GM19397 (cell line): ENCODE measurements at regions not wholly inside any gene's neighbourhood (a gene's known extent, or its start where the extent isn't known, plus 50 kb on each side); places are given as distances from the start of the nearest gene placed in this dataset.
"Not testable (repeated sequence)": the region's sequence is repeated elsewhere in the genome, so short reads cannot be mapped to it uniquely, and the experiment has no call there.

Experiments used
- ATAC-seq: cut with Tn5 transposase; IDR thresholded peaks from one replicate; pipeline ENCODE4 v1.9.1; 2021; ENCODE audit warnings: mild to moderate bottlenecking, moderate library complexity; ENCODE audit not compliant: unreplicated experiment

- no peak for ATAC-seq
Observed at GRCh38 chr10:2924431-2924830, 142.9 kb upstream of the PFKP start.

DNA sequence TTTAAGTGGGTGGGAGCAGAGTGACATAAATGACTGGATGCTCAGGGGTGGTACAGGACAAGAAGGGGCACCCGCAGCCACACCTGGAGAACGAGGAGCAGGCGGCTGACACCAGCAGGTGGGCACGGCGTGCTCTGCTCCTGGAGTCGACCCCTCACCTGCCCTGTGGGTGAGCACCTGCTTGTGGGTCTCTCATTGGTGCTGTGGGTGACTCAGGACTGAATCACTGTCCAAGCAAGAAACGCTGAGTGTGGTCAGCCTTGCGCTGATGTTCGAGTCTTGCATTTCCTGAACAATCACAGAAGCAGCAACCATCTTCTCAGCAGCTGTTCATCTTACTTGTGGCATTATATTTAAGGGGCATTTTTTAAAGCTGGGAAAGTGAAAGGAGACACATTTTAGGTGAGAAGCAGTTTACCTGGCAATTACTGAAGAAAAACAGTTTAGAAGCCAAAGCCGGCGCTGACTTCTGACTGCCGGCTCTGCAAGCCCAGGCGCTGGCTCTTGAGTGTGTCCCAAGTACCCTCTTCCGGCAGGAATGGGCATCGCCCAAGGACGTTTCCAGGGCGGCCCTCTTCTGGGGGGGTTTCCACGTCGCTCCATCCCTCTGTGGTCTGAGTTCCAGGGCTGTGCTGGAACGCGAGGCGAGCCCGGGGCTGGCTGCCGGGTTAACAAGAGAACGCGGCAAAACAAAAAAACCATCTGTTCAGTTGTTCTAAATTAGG lies 145.2 kb upstream of the PFKP start:
- no peak for ATAC-seq

GRCh38 chr10:2920637-2921036 lies 146.7 kb upstream of the PFKP start:
- no peak for ATAC-seq

- ATAC-seq, result no peak
Observed at GRCh38 chr10:2920168-2920567, 147.2 kb upstream of the PFKP start.

DNA sequence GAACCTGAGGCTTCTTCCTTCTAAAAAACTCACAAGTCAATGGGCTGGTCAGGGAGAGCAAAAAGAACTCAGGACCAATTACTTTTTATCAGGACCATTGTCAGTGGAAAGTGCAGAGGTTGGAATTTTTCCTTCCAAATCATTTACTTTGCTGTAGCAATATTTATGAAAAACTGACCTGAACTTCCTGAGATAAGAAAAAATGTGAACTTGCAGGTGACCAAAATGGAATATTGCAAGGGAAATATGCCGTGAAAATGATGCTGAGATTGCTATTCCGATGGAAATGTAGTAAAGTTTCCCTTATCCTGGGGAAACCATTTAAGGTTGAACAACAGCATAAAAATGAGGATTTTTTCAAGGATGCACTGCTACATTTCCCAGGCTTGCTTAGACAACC lies 148.3 kb upstream of the PFKP start:
- no peak for ATAC-seq

- ATAC-seq, result no peak
Observed at GRCh38 chr10:2918489-2918888, 148.9 kb upstream of the PFKP start.

DNA sequence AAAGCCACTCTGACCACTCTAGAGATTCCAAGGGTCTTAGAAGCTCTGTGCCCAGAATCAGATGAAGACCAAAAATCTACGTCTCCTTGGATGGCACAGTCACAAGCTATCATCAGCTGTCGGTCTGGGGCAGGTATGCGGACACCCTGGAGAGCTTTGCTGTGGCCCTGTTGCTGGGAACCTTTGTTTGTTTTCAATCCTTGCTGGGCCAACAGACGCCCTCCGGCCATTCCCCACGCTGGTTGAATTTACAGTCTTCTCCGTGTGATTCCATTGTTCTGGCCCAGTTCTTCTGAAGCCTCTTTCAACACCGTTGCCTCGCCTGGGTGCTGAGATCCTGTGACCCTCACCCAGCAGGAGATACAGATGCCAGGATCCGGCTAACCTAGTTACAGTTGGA lies 149.4 kb upstream of the PFKP start:
- ATAC-seq, result no peak

- ATAC-seq, result no peak
Observed at GRCh38 chr10:2915412-2915811, 151.9 kb upstream of the PFKP start.

DNA sequence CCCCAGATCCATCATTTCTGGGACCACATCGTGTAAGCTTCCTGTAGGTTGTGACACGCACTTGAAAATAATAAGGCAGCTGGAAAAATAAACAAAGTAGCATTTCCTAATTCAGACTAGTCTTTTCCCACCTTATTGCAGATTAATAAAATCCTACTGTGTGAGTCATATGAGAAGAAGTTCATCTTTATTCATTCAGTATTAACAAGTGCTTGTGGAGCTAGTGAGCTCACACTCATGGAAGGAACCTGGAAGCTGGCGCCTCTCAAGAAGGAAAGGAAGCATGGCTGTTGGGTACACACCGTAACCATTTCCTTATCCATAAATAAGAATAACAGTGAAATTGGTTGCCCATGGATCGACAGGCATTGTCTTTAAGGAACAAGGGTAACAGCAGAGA lies 152.6 kb upstream of the PFKP start:
- no peak for ATAC-seq

GRCh38 chr10:2913474-2913873 lies 153.9 kb upstream of the PFKP start:
- no peak for ATAC-seq

- ATAC-seq, result no peak
Observed at GRCh38 chr10:2910656-2911055, 156.7 kb upstream of the PFKP start.

- no peak for ATAC-seq
Observed at GRCh38 chr10:2909921-2910320, 157.4 kb upstream of the PFKP start.

GRCh38 chr10:2908851-2909630 lies 158.3 kb upstream of the PFKP start:
- ATAC-seq, result no peak

DNA sequence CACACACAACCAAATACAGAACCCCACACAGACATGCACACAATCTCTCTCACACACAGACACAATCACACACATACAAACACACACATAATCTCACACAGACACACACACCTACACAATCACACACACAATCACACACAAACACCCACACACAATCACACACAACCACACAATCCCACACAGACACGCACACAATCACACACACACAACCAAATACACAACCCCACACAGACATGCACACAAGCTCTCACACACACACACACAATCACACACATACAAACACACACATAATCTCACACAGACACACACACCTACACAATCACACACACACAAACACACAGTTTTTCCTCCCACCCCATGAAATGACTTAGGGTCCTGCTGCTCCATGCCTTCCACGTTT lies 160.4 kb upstream of the PFKP start:
- ATAC-seq, result no peak

- no peak for ATAC-seq
Observed at GRCh38 chr10:2905851-2906250, 161.5 kb upstream of the PFKP start.

- ATAC-seq, result no peak
Observed at GRCh38 chr10:2900530-2900929, 166.8 kb upstream of the PFKP start.

DNA sequence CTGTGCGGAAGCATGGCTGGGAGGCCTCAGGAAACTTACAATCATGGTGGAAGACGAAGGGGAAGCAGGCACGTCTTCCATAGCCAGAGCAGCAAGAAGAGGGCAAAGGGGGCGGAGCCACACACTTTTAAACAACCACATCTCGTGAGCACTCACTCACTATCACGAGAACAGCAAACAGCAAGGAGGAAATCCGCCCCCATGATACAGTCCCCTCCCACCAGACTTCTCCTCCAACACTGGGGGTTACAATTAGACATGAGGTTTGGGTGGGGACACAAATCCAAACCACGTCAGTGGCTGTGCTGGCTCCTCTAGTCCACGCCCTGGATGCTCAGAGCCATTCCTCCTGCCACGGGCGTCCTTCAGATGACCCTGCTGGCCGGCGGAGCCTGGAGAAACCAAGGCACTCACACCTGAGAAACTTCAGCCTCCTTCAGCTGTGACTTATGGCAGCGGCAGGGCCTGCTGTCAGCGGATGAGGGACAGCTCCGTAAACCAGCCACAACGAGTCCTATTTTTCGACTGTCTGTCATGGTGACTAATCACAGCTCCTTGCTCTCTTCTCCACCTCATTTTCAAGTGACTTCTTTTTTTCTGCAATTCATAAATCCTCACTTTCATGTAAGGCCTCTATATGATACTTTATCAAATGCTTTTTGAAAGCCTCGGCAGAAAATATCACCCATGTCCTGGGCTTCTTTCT lies 167.9 kb upstream of the PFKP start:
- no peak for ATAC-seq

GRCh38 chr10:2898509-2898860 lies 168.9 kb upstream of the PFKP start:
- ATAC-seq, result no peak

GRCh38 chr10:2897619-2898508 lies 169.5 kb upstream of the PFKP start:
- no peak for ATAC-seq

DNA sequence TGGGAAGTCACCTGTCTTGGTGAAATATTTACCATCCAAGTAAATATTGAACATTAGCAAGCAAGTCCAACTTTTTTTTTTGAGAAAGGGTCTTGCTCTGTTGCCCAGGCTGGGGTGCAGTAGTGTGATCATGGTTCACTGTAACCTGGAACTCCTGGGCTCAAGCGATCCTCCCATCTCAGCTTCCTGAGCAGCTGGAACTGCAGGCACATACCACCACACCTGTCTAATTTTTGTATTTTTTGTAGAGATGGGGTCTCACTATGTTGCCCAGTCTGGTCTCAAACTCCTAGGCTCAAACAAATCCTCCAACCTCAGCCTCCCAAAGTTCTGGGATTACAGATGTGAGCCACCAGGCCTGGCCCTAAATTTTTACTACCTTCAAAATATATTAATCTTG lies 171.0 kb upstream of the PFKP start:
- not testable (repeated sequence) for ATAC-seq

GRCh38 chr10:2895594-2896196 lies 171.7 kb upstream of the PFKP start:
- no peak for ATAC-seq
